Fibroblast of mammary gland (primary cell): ENCODE measurements at regions not wholly inside any gene's neighbourhood (a gene's known extent, or its start where the extent isn't known, plus 50 kb on each side); places are given as distances from the start of the nearest gene placed in this dataset.

Experiments used
- DNase-seq: peaks from one replicate; pipeline ENCODE4 v3.0.0-alpha.2; 2010; ENCODE audit warnings: low read depth
- H3K4me3 ChIP-seq: 2 replicates; pipeline ENCODE4 v1.5.1; 2011; ENCODE audit warnings: low read depth, mild to moderate bottlenecking, low read length, moderate library complexity; ENCODE audit not compliant: control insufficient read depth
- CTCF ChIP-seq: conservative IDR thresholded peaks from 2 replicates; pipeline ENCODE4 v1.5.1; 2011; ENCODE audit warnings: low read depth, low read length, inconsistent platforms; ENCODE audit not compliant: control insufficient read depth, insufficient read depth

GRCh38 chr3:8825153-8825825 lies 55.9 kb upstream of the OXTR start:
- TF ChIP-seq CTCF = no peak
- DNase-seq = no peak
- no peak overlapping the region for H3K4me3 ChIP-seq

- no peak overlapping the region for H3K4me3 ChIP-seq
- TF ChIP-seq CTCF = no peak
- DNase-seq = no peak
Measured at GRCh38 chr3:8824238-8824637, 54.8 kb upstream of the OXTR start.

- peak; percentile 77 for DNase-seq
- TF ChIP-seq CTCF = no peak
- H3K4me3 ChIP-seq = no peak overlapping the region
Measured at GRCh38 chr3:8822141-8822540, 52.7 kb upstream of the OXTR start.
